GM12892 (cell line): ENCODE measurements at regions not wholly inside any gene's neighbourhood (a gene's known extent, or its start where the extent isn't known, plus 50 kb on each side); places are given as distances from the start of the nearest gene placed in this dataset.

Source experiments
- DNase-seq: peaks from one replicate; pipeline ENCODE4 v3.0.0; 2011; ENCODE audit not compliant: insufficient read length
- FAIRE-seq: peaks from 2 replicates; lab custom pipeline; 2011; peaks lifted over from hg19 to GRCh38; lab: Jason Lieb, UNC
- POLR2A ChIP-seq: IDR thresholded peaks from 2 replicates; pipeline ENCODE4 v1.6.1; 2011; ENCODE audit warnings: low read depth, low read length, control low read depth
- POLR2AphosphoS5 ChIP-seq: IDR thresholded peaks from 2 replicates; pipeline ENCODE4 v1.6.1; 2011; ENCODE audit warnings: low read depth, low read length, control low read depth
- TAF1 ChIP-seq: IDR thresholded peaks from 2 replicates; pipeline ENCODE4 v1.6.1; 2011; ENCODE audit warnings: low read depth, mild to moderate bottlenecking, control low read depth, low read length, borderline replicate concordance

DNA sequence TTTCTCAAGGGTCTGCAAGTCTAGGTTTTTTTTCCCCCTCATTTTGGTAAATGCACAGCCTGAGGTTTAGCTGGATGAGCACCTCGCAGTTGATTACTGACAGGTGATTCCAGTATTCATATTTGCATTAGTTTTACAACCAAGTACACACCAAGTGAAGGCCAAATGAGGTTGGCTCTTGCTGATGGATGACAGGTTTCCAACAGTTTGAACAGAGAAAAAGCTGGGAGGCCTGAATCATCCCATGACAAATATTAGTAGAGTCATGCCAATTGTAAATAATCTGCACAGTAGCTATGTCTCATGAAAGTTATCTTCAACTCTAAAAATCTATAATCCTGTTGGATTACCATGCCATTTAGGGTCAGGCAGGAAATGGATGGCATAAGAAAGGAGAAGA lies 399.8 kb downstream of the HTR7 start:
- no peak for FAIRE-seq
- TF ChIP-seq TAF1 (no peak), POLR2AphosphoS5 (no peak), POLR2A (no peak)
- DNase-seq: no peak

- no peak for DNase-seq
- TF ChIP-seq POLR2AphosphoS5 (no peak), TAF1 (no peak), POLR2A (no peak)
- FAIRE-seq: no peak
These were observed 399.3 kb downstream of the HTR7 start for GRCh38 chr10:90458571-90458970.

- DNase-seq (no peak), FAIRE-seq (no peak)
- TF ChIP-seq TAF1 (no peak), POLR2AphosphoS5 (no peak), POLR2A (no peak)
These were observed 396.2 kb downstream of the HTR7 start for GRCh38 chr10:90461437-90462155.

- FAIRE-seq: no peak
- no peak for TF ChIP-seq TAF1
- no peak for TF ChIP-seq POLR2A
- no peak for TF ChIP-seq POLR2AphosphoS5
- DNase-seq: no peak
These were observed 394.9 kb downstream of the HTR7 start for GRCh38 chr10:90462749-90463470.

DNA sequence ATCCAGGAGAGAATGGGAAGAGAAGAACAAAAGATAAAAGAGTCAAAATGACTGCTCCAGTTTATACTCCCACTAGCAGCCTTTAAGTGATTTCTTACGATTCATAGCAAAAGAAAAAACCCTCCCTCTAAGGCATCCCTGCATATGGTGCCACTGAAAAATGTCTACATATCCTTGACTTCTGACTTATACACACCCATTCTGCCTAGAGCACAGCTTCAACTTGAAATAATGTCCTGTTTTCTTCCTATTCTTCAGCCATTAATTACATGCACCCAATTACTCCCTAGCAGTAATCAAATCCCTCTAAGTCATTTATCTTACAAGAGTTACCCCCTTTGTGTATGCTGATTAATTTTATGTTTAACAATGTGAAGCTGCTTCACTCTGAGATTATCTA lies 393.5 kb downstream of the HTR7 start:
- FAIRE-seq (no peak), DNase-seq (no peak)
- TF ChIP-seq POLR2AphosphoS5 (no peak), POLR2A (no peak), TAF1 (no peak)

DNA sequence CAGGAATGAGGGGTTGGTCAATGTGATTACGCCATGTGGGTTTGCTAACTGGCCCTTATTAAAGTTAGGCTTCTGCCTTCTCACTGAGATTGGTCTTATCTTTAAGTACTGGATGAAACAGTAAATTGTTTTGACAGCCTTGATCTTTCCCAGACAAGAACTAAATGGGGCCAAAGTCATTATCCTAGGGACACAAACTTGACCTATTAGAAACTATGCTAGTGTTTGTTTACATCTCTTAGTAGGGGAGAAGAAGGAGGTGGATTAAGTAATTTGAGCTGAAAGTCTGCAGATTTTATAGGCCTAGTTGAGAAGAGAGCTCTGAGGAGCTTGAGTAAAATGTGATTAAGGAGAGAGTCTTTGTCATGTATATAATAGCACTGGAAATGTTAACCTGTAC lies 386.9 kb downstream of the HTR7 start:
- no peak for FAIRE-seq

DNA sequence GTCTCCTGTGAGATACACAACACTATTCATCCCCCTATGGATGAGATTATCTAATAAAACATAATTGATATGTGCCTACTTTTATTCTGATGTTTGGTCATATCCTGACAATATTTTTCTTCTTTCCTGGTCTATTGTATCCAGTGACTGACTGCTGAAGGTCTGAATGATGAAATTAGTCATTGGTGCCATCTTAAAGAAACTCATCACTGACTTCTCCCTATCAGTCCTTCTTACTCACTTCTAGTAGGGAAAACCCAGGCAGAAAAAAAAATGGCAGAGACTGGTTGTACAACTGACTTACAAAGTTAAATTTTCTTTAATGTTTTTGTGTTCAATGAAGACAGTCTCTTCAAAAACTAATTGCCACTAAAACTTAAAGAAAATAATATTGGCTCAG lies 377.4 kb downstream of the HTR7 start:
- FAIRE-seq: no peak
- TF ChIP-seq POLR2AphosphoS5 (no peak), TAF1 (no peak), POLR2A (no peak)
- no peak for DNase-seq

More for the DNA sequence above, 386.9 kb downstream of the HTR7 start:
- DNase-seq: no peak
- TF ChIP-seq POLR2AphosphoS5 (no peak), TAF1 (no peak), POLR2A (no peak)

- FAIRE-seq: no peak
- TF ChIP-seq POLR2A (no peak), TAF1 (no peak), POLR2AphosphoS5 (no peak)
- no peak for DNase-seq
These were observed 376.4 kb downstream of the HTR7 start for GRCh38 chr10:90481326-90481923.

DNA sequence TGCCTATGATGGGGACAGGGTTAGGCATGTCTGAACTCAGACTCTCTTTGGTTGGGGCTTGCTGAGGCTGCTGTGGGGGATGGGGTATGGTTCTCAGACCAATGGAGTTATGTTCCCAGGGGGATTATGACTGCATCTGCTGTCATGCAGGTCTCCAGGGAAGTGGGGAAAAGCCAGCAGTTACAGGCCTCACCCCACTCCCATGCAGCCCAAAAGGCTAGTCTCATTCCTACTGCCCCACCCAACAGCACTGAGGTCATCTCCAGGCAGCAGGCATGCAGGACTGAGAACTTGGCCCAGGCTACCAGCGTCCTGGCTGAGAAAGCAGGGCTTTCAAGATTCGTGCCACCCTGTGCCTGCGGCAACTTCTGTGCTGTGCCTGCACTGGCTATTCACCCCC lies 373.3 kb downstream of the HTR7 start:
- TF ChIP-seq POLR2A (no peak), POLR2AphosphoS5 (no peak), TAF1 (no peak)
- no peak for DNase-seq

GRCh38 chr10:90494183-90494582 lies 363.7 kb downstream of the HTR7 start:
- FAIRE-seq: no peak
- TF ChIP-seq TAF1 (no peak), POLR2AphosphoS5 (no peak), POLR2A (no peak)
- DNase-seq: no peak

More for the DNA sequence above, 373.3 kb downstream of the HTR7 start:
- FAIRE-seq: no peak

GRCh38 chr10:90504172-90504571 lies 353.7 kb downstream of the HTR7 start:
- TF ChIP-seq POLR2AphosphoS5: no peak

More at GRCh38 chr10:90504172-90504571, 353.7 kb downstream of the HTR7 start:
- no peak for FAIRE-seq
- no peak for DNase-seq
